ENCODE measurements at regions not wholly inside any gene's neighbourhood (a gene's known extent, or its start where the extent isn't known, plus 50 kb on each side); places are given as distances from the start of the nearest gene placed in this dataset.

- in situ Hi-C loops (cut with MboI; ENCODE audit: low pct_unique_long_range_greater_than_20kb, low sequenced_read_pairs), result loop anchor here (25.0 kb wide), 2 partner anchors 90 to 390 kb away; partner anchors contain the start of gene RSPH3
- DNase-seq, result no peak
Observed at GRCh38 chr6:159102373-159103160, 57.8 kb upstream of the TAGAP start.

- in situ Hi-C loops (cut with MboI; ENCODE audit: low pct_unique_long_range_greater_than_20kb, low sequenced_read_pairs), result loop anchor here (25.0 kb wide), 2 partner anchors 89 to 389 kb away; partner anchors contain the start of gene RSPH3
- no peak for DNase-seq
Observed at GRCh38 chr6:159101656-159102055, 56.9 kb upstream of the TAGAP start.

GRCh38 chr6:159100395-159101182, 55.8 kb upstream of the TAGAP start:
- in situ Hi-C loops (cut with MboI; ENCODE audit: low pct_unique_long_range_greater_than_20kb, low sequenced_read_pairs), result loop anchor here (25.0 kb wide), 2 partner anchors 88 to 388 kb away; partner anchors contain the start of gene RSPH3
- DNase-seq, result no peak

GRCh38 chr6:159099961-159100360, 55.2 kb upstream of the TAGAP start:
- in situ Hi-C loops (cut with MboI; ENCODE audit: low pct_unique_long_range_greater_than_20kb, low sequenced_read_pairs), result loop anchor here (25.0 kb wide), 2 partner anchors 88 to 388 kb away; partner anchors contain the start of gene RSPH3
- DNase-seq, result no peak

- in situ Hi-C loops (cut with MboI; ENCODE audit: low pct_unique_long_range_greater_than_20kb, low sequenced_read_pairs), result no loop called here
- DNase-seq, result no peak
Observed at GRCh38 chr6:159099276-159099675, 54.5 kb upstream of the TAGAP start.

- in situ Hi-C loops (cut with MboI; ENCODE audit: low pct_unique_long_range_greater_than_20kb, low sequenced_read_pairs), result no loop called here
- DNase-seq, result no peak
Observed at GRCh38 chr6:159098636-159099106, 53.9 kb upstream of the TAGAP start.

GRCh38 chr6:159097256-159097655, 52.5 kb upstream of the TAGAP start:
- in situ Hi-C loops (cut with MboI; ENCODE audit: low pct_unique_long_range_greater_than_20kb, low sequenced_read_pairs), result no loop called here

GRCh38 chr6:159095616-159096015, 50.8 kb upstream of the TAGAP start:
- in situ Hi-C loops (cut with MboI; ENCODE audit: low pct_unique_long_range_greater_than_20kb, low sequenced_read_pairs), result no loop called here
- DNase-seq, result no peak

More at GRCh38 chr6:159097256-159097655, 52.5 kb upstream of the TAGAP start:
- DNase-seq, result no peak

- DNase-seq, result no peak
- in situ Hi-C loops (cut with MboI; ENCODE audit: low pct_unique_long_range_greater_than_20kb, low sequenced_read_pairs), result no loop called here
Observed at GRCh38 chr6:159094444-159095252, 49.9 kb upstream of the TAGAP start.

Measured in KBM-7 (cell line).